ENCODE measurements at regions not wholly inside any gene's neighbourhood (a gene's known extent, or its start where the extent isn't known, plus 50 kb on each side); places are given as distances from the start of the nearest gene placed in this dataset.

DNA sequence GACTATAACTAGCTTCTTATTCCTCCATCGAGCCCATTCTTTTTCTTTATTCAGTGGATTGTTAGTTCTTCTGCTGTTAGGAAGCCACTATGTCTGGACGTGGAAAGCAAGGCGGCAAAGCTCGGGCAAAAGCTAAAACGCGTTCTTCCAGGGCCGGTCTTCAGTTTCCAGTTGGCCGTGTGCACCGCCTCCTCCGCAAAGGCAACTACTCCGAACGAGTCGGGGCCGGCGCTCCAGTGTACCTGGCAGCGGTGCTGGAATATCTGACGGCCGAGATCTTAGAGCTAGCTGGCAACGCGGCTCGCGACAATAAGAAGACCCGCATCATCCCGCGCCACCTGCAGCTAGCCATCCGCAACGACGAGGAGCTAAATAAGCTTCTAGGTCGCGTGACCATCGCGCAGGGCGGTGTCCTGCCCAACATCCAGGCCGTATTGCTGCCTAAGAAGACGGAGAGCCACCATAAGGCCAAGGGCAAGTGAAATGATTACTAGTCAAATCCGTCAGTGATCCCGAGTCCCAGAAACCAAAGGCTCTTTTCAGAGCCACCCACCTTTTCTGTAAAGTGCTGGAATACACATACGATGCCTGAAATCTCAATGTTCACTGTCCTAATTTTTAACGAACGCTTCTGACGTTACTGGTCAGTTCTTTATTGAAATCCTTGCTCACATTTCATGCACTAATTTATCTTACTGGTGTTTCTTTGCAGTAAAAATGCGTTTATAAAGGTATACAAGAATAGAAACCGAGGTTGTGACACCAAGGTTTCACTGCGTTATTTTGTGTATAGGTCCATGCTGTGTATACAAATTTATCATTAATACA, 129.9 kb downstream of the HFE start:
- DNase-seq: peak; percentile 83

DNA sequence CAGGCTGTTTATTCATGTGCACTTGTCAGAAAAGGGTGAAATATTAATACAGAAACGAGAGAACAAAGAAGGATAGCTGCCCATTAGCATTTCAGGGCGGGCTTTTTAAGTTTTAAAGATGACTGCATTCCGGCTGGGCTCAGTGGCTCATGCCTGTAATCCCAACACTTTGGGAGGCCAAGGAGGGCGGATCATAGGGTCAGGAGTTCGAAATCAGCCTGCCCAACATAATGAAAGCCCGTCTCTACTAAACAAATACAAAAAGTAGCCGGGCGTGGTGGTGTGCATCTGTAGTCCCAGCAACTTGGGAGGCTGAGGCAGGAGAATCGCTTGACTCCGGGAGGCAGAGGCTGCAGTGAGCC, 130.5 kb downstream of the HFE start:
- peak; percentile 35 for DNase-seq

DNA sequence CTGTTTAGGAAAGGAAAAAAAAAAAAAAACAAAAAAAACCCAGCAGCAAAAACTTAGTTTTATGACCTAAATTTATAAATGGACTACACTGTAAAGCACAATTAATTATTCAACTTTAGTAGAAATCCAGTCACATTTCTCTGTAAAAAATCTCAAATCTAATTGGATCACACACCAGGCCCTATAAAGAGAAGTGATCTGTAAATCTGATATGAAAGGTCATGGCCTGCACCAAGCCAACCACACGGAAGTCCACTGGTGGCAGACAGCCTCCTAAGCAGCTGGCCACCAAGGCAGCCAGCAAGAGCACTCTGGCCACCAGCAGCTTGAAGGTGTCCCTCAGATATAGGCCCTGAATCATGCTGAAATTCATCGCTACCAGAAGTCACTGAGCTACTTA, 131.6 kb downstream of the HFE start:
- no peak for DNase-seq

DNA sequence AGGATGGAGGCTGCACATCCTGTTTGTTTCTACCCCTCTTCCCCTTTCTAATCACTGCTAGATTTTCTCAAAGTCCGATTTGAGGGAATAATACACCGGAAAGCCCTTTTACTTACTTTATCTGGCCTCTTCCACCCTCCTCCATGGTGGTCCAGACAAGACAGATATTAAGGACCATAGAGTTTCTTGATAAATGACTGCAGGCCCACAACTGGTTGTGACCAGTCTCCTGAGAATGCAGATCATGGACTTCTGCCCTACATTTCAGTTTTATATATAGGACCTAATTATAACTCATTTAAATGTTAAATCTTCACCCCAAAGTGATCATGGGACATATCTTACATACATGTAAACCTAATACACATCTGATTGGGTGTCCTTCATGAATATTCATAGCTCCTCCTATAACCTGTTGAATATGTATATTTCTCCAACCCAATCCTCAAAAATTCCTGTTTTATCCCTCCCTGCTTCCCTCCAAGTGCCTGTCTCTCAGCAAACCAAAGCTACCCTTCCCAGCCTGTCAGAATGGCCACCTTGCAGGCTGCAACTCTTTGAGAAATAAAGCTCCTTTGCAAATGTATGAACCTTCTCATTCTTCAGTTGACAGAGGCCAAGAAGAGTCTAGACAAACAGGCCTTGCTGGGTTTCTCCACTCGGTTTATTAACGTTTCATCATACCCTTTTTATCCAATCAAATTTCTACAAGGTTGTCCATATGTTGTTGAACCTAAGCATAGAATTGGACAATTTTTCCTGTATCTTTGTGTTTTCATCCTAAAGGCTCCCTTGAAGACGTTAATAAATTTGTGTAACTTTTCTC, 133.1 kb downstream of the HFE start:
- no peak for DNase-seq

DNA sequence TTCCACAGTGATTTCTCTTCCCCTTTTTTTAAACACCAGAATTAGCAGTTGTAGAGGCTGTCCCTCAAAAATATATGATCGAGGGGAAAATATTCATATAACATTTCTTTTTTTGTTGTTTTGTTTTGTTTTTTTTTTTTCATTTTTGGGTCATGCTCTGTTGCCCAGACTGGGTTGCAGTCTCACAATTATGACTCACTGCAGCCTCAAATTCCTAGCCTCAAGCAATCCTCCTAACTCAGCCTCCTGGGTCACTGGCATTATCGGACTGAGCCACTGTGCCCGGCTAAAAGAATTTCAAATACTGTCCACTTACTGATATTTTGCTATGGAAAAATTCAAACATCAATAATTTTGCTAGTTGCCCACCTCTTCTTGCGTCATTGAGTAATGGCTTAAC, 134.0 kb downstream of the HFE start:
- DNase-seq: no peak

DNA sequence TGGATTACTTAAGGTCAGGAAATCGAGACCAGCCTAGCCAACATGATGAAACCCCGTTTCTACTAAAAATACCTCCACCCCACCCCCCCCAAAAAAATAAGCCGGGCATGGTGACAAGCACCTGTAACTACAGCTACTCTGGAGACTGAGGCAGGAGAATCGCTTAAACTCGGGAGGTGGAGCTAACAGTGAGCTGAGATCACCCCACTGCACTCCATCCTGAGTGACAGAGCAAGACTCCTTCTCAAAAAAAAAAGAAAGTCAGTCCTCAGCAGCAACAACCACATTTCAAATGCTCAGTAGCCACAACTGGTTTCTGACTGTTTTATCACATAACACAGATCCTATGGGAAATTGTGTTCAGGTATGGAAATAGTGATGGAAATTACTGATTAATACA, 135.3 kb downstream of the HFE start:
- DNase-seq: no peak

DNA sequence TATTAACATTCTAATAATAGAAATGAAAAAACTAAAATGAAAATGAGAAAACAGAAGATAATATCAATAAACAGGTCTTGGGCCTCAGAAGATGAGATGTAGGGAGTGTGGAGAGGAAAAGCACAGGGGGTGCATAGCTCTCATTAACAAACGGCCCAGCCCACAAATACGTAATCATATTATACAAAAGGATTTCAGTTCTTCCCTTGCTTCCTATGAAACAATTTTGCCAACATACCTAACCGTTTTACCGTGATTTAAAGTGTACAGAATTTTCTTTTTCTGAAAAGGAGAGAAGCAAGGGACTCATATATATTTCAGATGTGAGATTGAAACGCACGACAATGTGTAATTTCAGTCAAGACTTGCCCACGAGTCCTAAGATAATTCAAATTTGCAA, 136.0 kb downstream of the HFE start:
- peak; percentile 37 for DNase-seq

DNA sequence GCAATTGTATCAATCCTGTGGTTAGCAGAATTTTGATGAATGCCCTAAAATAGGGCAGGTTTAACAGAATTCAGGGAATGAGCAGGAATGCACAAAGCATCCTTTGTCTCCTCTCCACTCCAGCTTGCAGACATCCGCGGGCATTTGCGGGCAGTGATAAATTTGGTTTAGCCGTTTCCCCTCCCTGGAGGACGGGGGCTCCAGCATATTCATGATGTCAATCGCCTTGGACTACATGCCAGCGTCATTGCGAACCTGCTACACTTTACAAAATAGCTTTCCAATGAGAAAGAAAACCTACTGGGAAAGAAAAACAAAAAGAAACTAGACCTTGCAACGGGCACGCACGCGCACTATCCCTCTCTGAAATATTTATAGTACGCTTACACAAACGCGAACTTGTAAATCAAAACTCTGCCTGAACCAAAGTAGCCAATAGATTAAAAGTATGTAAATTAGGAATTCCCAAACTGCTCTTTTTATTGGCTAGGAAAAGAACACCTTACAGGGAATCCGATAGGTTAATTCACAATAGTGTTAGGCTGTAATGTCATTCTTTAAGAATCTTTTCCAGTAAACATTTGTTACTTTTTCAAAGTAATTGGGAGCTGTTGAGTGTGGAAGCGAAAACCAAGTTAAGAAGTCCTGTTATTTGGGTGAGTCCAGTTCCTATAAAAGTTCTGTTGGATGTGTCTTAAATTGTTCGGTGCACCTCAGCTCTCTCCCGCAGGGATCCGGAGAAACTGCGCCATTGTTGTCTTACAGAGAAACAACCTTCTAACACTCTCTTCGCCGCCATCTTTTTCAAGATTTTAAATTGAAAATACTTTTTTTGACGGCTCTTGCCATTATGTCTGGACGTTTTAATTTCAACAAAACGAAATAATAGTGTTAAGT, 136.7 kb downstream of the HFE start:
- DNase-seq: peak; percentile 95

DNA sequence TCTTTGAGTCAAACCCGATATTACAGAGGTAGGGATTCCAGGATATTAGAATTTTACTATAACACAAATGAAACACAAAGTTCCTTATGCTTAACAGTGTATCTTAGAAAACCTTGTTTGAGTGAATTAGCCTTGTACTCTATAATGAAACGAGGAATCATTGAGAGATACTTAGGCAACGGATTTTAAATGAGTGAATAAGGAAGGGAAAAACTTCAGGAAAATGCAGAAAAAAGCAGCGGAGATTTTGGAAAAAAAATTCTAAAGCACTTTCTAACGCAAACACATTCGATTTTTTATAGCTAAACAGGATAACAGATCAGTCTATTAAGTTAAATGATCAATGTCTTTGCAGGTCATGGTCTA, 137.3 kb downstream of the HFE start:
- no peak for DNase-seq

DNA sequence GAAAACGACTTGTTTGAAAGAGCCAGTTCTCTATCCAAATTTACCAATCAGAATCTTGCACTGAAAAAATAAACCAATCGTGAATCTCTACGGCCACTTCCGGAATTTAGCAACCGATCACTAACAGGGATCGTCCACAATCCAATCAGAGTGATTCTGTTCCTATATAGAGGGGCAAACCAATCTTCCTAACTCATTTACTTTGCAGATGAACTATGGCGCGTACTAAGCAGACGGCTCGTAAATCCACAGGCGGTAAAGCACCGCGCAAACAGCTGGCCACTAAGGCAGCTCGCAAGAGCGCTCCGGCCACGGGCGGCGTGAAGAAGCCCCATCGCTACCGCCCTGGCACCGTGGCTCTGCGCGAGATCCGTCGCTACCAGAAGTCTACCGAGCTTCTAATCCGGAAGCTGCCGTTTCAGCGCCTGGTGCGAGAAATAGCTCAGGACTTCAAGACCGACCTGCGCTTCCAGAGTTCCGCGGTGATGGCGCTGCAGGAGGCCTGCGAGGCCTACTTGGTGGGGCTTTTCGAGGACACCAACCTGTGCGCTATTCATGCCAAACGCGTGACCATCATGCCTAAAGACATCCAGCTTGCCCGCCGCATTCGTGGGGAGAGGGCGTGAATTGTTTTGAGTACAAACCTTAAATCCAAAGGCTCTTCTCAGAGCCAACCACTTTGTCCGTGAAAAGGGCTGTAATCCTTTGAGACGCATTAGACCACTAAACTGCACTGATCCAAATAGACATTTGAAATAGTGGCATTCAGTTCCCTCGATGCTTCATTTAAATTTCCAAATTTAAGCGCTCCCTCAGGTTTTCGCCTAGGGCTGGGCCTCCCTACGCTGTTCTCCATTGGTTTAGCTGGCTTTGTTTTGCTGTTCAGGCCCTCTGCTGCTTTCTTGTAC, 138.0 kb downstream of the HFE start:
- DNase-seq: peak; percentile 97

DNA sequence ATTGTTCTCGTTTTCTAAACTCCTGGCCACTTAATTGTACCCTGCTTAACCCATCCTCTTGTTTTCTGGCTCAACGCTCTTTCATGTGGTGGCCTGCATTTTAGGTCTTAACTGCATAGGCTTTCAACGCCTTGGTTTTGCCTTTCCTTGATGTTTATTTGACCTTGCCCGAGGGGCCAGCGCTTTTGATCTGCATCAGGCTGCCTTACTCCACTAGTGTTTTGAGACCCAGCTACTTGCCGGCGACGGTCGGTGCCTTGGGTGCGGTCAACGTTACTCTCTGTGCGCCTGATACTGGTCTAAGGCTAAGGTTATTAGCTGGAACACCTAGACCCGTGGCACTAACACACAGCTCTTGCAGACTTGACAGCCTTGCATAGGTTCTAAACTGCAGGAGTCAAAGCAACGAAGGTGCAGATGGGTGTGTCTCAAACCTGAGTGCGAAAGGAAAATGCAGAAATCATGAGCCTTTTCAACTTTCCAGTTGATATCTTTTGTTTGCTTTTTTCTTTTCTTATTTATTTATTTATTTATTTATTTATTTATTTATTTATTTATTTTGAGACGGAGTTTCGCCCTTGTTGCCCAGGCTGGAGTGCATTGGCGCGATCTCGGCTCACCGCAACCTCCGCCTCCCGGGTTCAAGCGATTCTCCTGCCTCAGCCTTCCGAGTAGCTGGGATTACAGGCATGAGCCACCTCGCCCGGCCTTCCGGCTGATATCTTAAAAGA, 138.8 kb downstream of the HFE start:
- peak; percentile 21 for DNase-seq

DNA sequence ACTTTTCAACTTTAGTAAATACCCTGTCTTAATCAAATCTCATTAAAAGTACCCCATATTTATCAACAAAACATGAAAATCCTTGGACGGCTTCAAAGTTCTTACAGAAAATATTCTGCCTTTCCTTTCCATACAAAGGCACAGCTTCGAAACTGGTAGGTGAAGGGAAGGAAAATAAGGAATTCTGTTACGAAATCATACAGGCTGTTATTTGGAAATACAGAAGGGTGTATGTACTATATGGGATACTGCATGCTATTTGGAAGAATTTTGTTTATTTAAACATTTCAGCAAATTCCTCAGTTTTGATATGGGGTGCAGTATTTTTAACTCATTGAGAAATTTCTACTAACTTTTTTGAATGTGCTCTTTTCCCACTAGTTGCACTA, 138.4 kb upstream of the BTN3A2 start:
- DNase-seq: no peak

DNA sequence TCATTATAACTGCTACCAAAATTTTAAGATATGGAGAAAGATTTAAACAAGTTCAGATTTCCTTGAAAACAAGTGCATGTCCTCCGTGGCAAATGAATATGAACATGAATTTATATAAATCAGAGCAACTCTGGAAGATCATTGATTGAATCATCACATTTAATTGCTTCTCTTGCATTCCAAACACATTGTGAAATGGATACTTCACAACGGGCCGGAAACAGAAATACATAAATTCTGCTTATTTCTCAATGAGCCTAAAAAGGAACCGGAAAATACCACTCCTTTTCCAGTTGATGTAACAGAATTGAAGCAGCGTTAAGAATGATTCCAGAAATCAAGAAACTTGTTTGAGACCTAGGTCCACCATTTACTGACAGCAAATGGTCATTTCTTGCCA, 134.6 kb upstream of the BTN3A2 start:
- no peak for DNase-seq

DNA sequence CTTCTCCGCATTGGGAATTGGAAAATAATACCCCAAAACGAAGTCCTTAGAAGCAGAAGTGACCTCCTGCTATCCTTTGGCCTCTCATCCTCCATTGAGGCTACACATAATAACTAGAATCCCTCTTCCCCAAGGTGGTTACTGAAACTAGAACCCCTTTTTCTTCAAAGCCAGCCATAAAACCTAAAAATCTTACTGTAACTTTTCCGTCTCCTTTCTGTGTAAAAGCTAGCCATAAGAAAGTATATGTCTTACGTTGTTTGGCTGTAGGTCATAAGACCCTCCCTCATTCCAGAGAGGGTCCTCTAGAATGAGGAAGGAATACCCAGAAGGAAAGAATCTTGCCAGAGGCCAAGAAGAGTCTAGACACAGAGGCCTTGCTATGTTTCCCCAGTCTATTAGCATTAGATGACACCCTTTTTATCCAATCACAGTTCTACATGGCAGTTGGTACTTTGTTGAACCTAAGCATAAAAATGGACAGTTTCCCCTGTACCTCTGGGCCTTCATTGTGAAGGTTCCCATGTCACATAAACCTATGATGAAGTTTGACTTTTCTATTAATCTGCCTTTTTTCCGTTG, 133.9 kb upstream of the BTN3A2 start:
- no peak for DNase-seq

DNA sequence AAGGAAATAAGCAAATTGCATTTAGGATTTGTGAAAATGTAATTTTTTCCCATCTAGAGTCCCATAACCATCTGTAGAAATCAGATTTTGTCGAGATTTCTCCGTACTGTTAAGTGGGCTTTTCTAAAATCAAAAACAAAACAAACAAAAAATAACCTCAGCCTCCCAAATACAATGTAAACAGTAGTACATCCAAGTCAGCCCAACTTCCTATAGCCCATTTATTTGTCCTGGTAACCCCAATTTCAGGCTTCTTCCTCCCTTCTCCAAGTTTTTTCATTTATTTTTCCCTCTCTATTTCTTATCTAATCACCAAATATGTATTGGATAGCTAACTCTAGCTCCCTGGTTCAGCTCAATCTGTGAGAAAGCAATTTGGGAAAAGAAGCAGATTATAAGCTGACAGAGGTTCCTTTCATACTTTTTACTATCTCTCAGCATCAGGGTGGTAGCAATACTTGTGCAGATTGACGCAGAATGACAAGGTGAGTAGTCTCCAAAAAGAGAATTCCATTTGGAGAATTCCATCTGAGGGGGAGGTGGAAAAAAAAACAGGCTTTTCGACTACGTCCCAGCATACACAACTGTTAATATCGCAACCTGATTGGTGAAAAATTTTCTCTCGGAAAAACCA, 132.6 kb upstream of the BTN3A2 start:
- peak; percentile 84 for DNase-seq

DNA sequence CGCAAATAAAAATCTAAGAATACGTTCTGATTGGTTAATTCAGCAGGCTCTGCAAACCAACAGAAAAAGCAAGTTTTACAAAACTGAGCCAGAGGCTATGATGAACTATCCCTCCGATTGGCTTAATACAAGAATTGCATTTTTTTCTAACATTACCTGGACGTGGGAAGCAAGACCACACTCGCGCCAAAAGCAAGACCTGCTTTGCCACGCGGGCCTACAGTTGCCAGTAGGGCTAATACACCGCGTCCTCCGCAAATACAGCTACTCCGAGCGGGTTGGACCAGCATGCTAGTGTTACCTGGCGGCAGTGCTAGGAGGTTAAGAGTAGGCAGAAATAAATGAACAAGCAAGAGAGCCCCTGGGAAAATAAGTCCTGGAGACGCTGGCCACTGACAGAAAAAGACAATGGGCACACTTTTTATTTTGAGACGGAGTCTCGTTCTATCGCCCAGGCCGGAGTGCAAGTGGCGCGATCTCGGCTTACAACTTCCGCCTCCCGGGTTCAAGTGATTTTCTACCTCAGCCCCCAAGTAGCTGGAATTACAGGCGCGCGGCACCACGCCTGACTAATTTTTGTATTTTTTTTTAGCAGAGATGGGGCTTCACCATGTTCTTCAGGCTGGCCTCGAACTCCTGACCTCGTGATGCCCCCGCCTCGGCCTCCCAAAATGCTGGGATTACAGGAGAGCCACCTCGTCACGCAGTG, 131.9 kb upstream of the BTN3A2 start:
- DNase-seq: peak; percentile 36

DNA sequence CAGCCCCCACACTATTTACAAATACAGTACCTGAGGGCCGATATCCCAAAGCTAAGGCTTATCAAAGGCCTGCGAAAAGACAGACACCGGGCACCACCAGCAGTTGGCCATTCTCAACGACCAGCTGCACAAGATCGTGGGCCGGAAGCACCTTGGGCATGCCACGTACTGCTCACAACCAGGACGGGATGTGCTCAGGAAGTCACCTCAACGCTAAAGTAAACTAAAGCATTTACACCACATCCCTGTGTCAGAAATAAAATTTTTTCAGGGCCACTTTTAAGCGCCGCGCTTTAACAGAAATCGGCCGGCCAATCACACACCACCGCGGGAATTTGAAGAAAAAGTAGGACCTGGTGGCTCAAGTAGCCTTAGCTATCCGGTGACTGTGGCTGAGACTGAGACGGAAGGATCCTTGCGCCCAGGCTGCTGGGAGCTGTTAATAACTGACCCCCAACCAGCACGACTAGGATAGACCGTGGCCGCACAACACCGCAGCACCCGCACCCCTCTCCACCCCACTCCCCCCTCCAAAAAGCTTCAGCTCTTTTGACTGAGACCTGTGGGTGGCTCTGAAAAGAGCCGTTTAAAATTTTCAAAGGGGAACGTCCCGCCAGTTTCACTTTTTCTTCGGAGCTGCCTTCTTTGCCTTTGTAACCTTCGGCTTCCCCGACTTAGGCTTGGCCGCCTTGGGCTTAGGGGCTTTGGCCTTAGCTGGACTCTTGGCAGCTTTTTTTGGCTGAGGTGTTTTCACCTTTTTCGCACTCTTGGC, 131.2 kb upstream of the BTN3A2 start:
- DNase-seq: peak; percentile 71

DNA sequence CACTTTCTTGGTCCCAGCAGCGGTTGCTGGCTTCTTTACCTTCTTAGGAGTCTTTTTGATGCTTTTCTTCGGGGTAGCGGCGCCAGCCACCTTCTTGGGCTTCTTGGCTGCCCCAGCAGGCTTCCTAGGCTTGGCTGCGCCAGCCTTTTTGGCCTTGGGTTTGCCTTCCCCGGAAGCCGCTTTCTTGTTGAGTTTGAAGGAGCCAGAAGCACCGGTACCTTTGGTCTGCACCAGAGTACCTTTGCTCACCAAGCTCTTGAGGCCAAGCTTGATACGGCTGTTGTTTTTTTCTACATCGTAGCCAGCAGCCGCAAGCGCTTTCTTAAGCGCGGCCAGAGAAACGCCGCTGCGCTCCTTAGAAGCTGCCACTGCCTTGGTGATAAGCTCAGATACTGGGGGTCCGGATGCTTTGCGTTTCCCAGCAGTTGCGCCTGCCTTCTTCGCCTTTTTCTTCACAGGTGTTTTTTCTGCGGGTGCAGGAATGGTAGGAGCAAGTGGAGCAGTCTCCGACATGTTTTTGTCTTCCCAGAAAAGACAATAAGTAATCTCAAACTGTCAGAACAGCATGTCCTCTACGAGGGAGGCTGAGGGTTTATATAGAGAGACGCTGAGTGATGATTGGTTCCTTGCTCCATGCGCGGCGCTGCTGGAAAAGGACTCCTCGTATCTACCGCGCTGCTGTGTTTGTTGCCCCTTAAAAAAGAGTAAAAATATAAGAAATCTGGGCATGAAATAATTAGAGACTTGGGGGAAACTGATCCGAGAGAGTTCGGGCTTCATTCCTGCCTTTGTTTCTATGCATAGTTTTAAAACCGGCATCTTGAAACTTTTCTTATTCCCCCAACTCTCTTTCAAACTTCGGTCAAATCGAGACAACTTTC, 130.3 kb upstream of the BTN3A2 start:
- peak; percentile 88 for DNase-seq

Measured in fibroblast of upper back skin (primary cell).